Ovary (tissue), 3 donors: ENCODE measurements at regions not wholly inside any gene's neighbourhood (a gene's known extent, or its start where the extent isn't known, plus 50 kb on each side); places are given as distances from the start of the nearest gene placed in this dataset.

Source experiments
- POLR2A ChIP-seq: fragments of 450-650 bp; IDR thresholded peaks from one replicate; pipeline ENCODE4 v1.6.1; 2017; ENCODE audit warnings: antibody characterized with exemption, mild to moderate bottlenecking, moderate library complexity
- TF ChIP-seq, protein P1 (sequence below), 3 donors: fragments of 450-650 bp in 2 of 3; fragments of 200-600 bp in 1 of 3; IDR thresholded peaks; one replicate each; pipeline versions ENCODE4 v1.5.1 to v1.8.0; 2016 to 2022; ENCODE audit warnings: antibody characterized with exemption in 3 of 3, mild to moderate bottlenecking in 1 of 3
- donor health status: DM: no; HTN: no; CAD: no.

DNA sequence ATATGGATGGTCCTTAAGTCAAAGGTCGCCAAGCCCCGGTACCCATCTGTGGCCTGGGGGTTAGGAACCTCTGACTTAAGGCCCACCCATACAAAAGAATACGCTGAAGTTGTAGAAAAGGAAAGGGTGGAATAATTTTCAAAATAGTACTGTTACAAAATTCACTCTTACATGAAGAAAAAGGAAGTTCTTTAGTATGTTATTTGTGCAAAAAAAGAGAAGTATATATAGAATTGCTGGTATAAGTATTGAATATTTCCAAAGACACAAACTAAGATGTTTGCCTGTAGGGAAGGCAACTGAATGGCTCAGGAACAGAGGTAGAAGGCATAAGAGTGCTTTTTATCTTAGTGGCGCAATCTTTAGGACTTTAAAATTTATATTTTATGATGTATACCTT is 78.7 kb downstream of the PRLHR start:
- no peak for TF ChIP-seq POLR2A
- TF ChIP-seq, protein P1, sequence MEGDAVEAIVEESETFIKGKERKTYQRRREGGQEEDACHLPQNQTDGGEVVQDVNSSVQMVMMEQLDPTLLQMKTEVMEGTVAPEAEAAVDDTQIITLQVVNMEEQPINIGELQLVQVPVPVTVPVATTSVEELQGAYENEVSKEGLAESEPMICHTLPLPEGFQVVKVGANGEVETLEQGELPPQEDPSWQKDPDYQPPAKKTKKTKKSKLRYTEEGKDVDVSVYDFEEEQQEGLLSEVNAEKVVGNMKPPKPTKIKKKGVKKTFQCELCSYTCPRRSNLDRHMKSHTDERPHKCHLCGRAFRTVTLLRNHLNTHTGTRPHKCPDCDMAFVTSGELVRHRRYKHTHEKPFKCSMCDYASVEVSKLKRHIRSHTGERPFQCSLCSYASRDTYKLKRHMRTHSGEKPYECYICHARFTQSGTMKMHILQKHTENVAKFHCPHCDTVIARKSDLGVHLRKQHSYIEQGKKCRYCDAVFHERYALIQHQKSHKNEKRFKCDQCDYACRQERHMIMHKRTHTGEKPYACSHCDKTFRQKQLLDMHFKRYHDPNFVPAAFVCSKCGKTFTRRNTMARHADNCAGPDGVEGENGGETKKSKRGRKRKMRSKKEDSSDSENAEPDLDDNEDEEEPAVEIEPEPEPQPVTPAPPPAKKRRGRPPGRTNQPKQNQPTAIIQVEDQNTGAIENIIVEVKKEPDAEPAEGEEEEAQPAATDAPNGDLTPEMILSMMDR (IDR thresholded peaks at IDR 0.05) = no peak
